ENCODE measurements at regions not wholly inside any gene's neighbourhood (a gene's known extent, or its start where the extent isn't known, plus 50 kb on each side); places are given as distances from the start of the nearest gene placed in this dataset.

DNA sequence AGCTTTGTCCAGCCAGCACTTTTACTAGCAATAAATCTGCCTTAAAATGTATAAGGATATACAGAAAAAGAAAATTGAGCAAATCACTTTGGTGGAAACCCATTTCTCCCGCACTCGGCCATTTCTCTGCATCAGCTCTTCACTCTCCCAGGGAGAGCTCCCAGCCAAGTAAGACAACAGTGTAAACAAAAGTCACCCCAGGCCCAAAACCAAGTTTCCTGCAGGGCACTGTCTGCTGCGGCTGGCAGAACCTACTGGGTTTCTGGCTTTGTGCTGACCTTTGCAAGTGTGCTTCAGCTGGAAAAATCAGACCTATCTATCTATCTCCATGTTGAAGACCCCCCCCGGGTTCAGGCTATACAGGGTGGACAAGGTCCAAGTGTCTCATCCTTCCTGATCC, 476.7 kb upstream of the CAMK1G start:
- TF ChIP-seq, protein P1, sequence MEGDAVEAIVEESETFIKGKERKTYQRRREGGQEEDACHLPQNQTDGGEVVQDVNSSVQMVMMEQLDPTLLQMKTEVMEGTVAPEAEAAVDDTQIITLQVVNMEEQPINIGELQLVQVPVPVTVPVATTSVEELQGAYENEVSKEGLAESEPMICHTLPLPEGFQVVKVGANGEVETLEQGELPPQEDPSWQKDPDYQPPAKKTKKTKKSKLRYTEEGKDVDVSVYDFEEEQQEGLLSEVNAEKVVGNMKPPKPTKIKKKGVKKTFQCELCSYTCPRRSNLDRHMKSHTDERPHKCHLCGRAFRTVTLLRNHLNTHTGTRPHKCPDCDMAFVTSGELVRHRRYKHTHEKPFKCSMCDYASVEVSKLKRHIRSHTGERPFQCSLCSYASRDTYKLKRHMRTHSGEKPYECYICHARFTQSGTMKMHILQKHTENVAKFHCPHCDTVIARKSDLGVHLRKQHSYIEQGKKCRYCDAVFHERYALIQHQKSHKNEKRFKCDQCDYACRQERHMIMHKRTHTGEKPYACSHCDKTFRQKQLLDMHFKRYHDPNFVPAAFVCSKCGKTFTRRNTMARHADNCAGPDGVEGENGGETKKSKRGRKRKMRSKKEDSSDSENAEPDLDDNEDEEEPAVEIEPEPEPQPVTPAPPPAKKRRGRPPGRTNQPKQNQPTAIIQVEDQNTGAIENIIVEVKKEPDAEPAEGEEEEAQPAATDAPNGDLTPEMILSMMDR (IDR thresholded peaks at IDR 0.05): no peak
- TF ChIP-seq POLR2AphosphoS5 (IDR thresholded peaks at IDR 0.05) (no peak), POLR2A (IDR thresholded peaks at IDR 0.05) (no peak), EP300 (IDR thresholded peaks at IDR 0.05) (no peak)
